SK-MEL-5 (cell line): ENCODE measurements at regions not wholly inside any gene's neighbourhood (a gene's known extent, or its start where the extent isn't known, plus 50 kb on each side); places are given as distances from the start of the nearest gene placed in this dataset.

ENCODE experiments used
- DNase-seq: peaks from one replicate; pipeline ENCODE4 v3.0.0-alpha.2; 2016; ENCODE audit warnings: low read depth, low spot score
- in situ Hi-C: cut with HindIII; loops from 2 replicates; pipeline ENCODE4 v1.10.0; 2016; ENCODE audit warnings: low sequenced_read_pairs, high pct_unique_total_duplicates, low pct_unique_long_range_greater_than_20kb

GRCh38 chr13:67664502-67664901 lies 434.4 kb upstream of the PCDH9 start:
- DNase-seq, result no peak
- in situ Hi-C loops, result no loop called here

DNA sequence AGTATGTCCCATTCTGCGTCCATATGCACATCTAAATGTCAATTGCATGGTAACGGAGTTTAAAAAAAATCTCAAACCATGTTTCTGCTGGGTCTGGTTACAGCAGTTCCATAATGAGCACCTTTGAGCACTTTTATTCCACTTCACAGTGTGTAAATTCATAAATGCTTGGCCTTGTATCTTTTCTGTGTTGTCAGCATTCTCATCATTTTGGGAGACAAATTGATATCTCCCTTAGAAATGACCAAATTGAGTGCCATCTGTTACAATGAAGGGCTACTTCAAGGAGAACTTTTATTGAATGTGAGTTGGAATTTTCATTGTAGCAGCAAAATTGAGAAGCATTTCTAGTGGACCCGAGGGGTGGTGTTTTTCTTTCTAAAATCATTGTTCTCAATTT lies 432.9 kb upstream of the PCDH9 start:
- no peak for DNase-seq
- in situ Hi-C loops, result no loop called here

GRCh38 chr13:67652887-67653286 lies 422.8 kb upstream of the PCDH9 start:
- in situ Hi-C loops, result no loop called here
- no peak for DNase-seq

DNA sequence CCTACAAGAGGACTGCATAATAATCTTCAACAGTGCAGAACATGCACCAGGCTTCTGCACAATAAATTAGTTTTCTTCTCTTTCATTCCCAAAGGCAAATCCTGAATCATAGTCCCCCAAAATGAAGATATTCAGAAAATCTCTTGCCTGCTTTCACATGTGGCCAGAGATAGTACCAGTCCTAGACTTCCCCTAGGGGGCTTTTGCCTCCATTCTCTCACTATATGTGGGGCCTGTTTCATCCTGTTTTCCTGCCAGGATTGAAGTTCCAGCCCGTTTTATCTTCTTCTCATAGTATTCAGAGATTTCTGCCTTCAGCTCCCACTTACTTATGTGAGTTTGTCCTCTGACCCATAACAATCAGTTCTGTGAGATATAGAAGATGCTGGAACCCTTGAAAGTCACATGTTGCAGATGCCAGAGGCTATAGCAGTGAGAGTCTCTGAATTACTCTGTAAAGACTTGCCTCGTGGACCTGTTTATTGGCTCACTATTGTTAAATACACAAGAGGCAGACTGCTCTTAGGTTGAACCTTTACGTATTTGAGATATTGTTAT lies 421.9 kb upstream of the PCDH9 start:
- DNase-seq, result peak; percentile 2
- in situ Hi-C loops, result no loop called here

DNA sequence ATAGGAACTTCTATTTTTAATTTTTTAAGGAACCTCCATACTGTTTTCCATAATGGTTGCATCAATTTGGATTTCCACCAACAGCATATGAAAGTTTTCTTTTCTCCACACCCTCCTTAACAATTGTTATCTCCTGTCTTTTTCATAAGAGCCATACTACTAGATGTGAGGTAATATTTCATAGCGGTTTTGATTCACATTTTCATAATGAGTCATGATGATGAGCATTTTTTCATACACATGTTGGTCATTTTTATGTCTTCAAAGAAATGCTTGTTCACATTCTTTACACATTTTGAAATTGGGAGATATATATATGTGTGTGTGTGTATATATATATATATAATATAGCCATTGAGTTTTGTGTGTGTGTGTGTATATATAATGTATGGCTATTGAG lies 420.3 kb upstream of the PCDH9 start:
- no peak for DNase-seq
- in situ Hi-C loops, result no loop called here

DNA sequence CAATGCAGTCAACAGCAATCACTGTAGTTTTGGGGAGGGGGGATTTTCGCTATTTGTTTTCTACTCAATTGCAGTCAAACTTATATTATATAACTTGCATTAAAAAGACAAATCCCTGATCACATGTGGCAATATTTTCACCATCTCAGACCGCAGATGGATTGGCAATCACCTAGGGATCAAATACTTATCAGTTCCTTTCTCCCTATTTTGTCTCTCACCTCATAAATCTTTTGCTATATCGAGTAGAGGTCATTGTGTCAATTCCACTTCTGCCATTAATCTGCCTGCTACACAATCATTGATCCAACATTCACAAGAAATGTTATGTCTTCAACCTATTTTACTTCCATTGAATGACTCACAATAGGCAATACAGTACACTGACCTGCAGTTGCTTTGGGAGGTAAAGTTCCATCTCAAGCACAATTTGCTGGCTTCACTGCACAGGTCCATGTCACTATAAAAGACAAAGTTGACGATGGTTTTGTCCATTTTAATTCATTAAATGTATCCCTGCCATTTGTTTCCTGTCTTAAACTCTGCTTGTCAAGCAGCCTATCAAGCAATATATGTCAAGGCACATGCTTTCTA lies 415.8 kb upstream of the PCDH9 start:
- in situ Hi-C loops, result no loop called here
- no peak for DNase-seq

- in situ Hi-C loops, result no loop called here
- DNase-seq, result peak; percentile 10
Measured at GRCh38 chr13:67643516-67644055, 413.4 kb upstream of the PCDH9 start.

DNA sequence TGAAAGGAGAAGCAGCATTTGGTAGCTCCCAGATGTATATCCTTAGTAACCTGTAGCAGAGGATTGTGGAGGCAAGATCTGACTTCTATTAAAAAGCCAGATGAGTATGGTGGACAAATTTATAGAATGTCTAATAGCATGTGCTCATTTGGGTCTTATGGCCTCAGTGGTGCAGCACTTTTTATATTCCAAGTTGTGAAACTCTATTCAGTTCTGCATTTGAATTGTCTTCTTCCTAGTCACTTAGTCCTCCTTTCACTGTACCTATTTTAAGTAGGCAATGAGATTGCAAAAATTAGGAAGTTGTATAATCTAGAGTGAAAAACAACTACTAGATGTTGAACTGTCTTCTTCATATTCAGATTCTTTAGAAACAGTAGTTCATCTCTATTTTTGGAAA lies 412.5 kb upstream of the PCDH9 start:
- in situ Hi-C loops, result no loop called here
- DNase-seq, result no peak

DNA sequence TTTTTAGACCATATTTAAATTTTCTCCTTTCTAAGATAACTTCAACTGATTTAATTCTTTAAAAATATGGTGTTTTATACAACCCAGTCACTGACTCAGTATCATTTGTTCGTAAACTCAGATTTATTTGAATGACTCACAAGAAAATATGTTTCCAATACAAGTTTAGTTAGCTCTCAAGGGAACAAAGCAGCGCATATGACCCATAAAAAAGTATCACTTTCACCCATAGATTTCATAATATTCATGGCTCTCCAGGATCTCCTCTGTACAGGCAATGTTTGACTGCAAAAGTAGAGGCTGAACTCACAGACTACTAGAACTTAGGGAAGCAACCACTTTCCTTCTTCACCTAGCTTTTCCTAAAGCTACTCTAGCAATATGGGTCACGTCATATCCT lies 405.6 kb upstream of the PCDH9 start:
- DNase-seq, result no peak
- in situ Hi-C loops, result no loop called here

DNA sequence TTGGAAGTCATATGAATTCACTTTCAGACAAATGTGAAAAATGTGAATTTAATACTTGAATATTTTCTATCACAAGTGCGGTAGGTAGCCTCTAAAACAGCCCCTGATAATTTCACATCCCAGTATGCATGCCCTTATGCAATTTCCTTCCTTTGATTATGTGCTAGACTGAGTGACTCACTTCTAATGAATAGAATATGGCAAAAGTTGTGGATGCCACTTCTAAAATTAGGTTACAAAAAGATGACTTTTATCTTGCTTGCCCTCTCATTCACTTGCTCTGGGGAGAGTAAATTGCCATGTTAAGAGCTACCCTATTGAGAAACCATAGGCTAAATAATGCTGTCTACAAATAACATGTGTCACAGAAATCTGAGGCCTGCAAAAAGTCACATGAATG lies 402.5 kb upstream of the PCDH9 start:
- DNase-seq, result no peak
- in situ Hi-C loops, result no loop called here

DNA sequence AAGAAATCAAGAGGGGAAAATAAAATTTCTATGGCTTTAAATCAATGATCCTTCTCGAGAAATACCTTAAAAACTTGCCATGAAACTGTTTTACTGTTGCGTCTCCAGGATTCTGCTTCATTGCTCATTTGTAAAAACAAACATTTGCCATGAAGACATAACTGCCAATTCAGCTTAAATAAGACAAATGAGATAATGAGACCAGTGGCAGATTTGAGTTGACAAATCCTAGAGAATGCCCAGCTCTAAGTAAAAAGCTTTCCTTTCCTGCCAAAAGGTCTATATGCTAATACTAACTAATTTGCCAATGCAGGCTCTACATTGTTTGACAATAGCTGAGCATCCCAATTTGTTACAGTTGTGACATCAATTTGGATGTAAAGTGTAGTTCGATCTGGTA lies 400.5 kb upstream of the PCDH9 start:
- in situ Hi-C loops, result no loop called here
- DNase-seq, result no peak

- DNase-seq, result no peak
- in situ Hi-C loops, result no loop called here
Measured at GRCh38 chr13:67623630-67624029, 393.5 kb upstream of the PCDH9 start.

DNA sequence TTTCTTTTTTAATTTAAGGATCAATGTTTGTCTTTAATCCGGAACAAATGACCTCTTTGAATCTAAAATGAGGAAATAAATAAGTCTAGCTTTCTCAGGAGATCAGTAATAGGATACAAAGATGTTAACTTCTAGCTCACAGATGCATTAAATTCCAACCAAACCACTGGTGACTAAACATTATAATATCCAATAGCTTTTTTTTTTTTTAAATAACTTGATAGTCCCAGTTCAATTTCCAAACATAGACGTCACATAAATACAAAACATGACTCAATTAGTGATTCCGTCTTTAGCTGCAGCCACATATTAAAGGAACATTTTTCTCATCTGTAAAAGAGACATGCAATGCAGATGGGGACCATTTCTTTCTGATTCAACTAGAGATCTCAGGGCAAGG lies 390.5 kb upstream of the PCDH9 start:
- no peak for DNase-seq
- in situ Hi-C loops, result no loop called here

- no peak for DNase-seq
- in situ Hi-C loops, result no loop called here
Measured at GRCh38 chr13:67619995-67620380, 389.9 kb upstream of the PCDH9 start.

DNA sequence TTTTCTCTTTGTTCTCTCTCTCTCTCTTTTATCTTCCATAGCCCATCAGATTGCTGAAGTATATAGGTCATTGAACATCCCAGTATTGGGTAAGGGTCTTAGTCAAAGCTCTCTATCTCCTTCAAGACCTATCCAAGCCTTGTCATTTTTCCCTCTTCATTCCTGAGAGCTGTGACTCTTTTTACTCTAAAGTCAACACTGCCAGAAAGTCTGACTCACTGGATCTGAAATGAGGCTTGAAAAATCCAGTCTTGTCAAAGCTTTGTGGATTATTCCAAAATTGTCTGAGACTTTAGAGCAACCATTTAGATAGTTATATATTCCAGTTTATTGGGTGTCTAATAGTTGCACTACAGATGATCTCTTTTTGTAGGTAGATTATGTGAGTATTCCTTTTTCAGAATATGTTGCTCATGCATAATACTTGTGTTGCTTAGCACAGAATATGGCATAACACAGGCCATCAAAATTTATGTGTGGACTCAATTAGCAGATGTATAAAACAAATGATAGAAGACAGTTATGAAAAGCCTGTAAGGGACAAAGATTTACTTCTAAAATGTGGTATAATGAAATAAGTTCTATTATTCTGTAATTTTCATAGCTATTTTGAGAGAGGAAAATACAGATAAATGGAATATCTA lies 389.3 kb upstream of the PCDH9 start:
- no peak for DNase-seq
- in situ Hi-C loops, result no loop called here

DNA sequence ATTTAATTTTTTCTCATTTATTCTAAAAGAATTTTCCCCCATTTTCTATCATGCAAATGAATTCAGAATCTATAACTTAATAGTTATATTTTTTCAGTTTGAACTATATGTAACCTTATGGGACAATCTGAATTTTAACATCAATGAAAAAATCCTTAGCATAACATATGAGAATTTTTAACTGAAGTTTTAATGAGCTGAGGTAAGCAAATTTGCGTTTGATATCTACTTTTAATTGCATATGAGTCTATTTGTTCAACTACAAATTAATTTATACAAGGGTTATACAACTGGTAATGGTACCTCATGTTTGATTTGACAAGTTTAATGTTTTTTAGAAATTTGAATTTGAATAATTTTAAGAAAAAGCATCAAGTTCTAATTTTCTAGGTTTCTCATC lies 384.4 kb upstream of the PCDH9 start:
- in situ Hi-C loops, result no loop called here
- DNase-seq, result no peak

- in situ Hi-C loops, result no loop called here
- no peak for DNase-seq
Measured at GRCh38 chr13:67614013-67614412, 383.9 kb upstream of the PCDH9 start.

GRCh38 chr13:67588607-67589006 lies 358.5 kb upstream of the PCDH9 start:
- in situ Hi-C loops, result no loop called here
- DNase-seq, result no peak

GRCh38 chr13:67577361-67577760 lies 347.2 kb upstream of the PCDH9 start:
- in situ Hi-C loops, result no loop called here
- DNase-seq, result no peak
